BLaER1 treated with 17β-estradiol and CSF1 and Interleukin-3, amounts not matched to agents 10 nM and 100 nM (cell line): ENCODE measurements at regions not wholly inside any gene's neighbourhood (a gene's known extent, or its start where the extent isn't known, plus 50 kb on each side); places are given as distances from the start of the nearest gene placed in this dataset.

ENCODE experiments used
- H3K27ac ChIP-seq, 11 experiments: shearing (Covaris generic); formaldehyde crosslinking; 2 replicates each; pipeline ENCODE4 v1.8.1; 2022
- H3K27me3 ChIP-seq, 11 experiments: shearing (Covaris generic); formaldehyde crosslinking; 2 replicates each; pipeline ENCODE4 v1.8.1; 2022
- H3K36me3 ChIP-seq, 11 experiments: shearing (Covaris generic); formaldehyde crosslinking; 2 replicates each; pipeline ENCODE4 v1.8.1; 2022
- H3K4me1 ChIP-seq, 10 experiments: shearing (Covaris generic); formaldehyde crosslinking; 2 replicates each; pipeline ENCODE4 v1.8.1; 2022
- H3K4me2 ChIP-seq, 11 experiments: shearing (Covaris generic); formaldehyde crosslinking; 2 replicates each; pipeline ENCODE4 v1.8.1; 2022
- H3K4me3 ChIP-seq, 10 experiments: shearing (Covaris generic); formaldehyde crosslinking; 2 replicates each; pipeline ENCODE4 v1.8.1; 2022
- H3K9ac ChIP-seq, 11 experiments: shearing (Covaris generic); formaldehyde crosslinking; 2 replicates each; pipeline ENCODE4 v1.8.1; 2022
- H3K9me3 ChIP-seq, 11 experiments: shearing (Covaris generic); formaldehyde crosslinking; replicated peaks in 1 of 11; 2 replicates each; pipeline ENCODE4 v1.8.1; 2022
- H4K20me1 ChIP-seq, 11 experiments: shearing (Covaris generic); formaldehyde crosslinking; 2 replicates each; pipeline ENCODE4 v1.8.1; 2022
- Cebpa-rat ChIP-seq, 11 experiments: shearing (Covaris generic); IDR thresholded peaks; 2 replicates each; pipeline ENCODE4 v1.8.1; 2022

- Histone ChIP-seq H3K36me3 (no peaks in the 10 kb centered on the region), H3K27me3 (no peaks in the 10 kb centered on the region), H3K27ac (no peak overlapping the region), H3K4me3 (no peak overlapping the region), H3K9me3 (no peaks in the 10 kb centered on the region), H3K9ac (no peak overlapping the region), H4K20me1 (no peaks in the 10 kb centered on the region), H3K4me2 (no peak overlapping the region), H3K4me1 (no peaks in the 10 kb centered on the region)
- TF ChIP-seq Cebpa-rat (IDR thresholded peaks at IDR 0.05), result no peak
Measured at GRCh38 chr20:52280407-52280806, 88.8 kb upstream of the ZFP64 start.

- no peak overlapping the region for H3K4me2 ChIP-seq
- H3K4me1 ChIP-seq, result no peaks in the 10 kb centered on the region
- no peaks in the 10 kb centered on the region for H3K27me3 ChIP-seq
- H4K20me1 ChIP-seq, result no peaks in the 10 kb centered on the region
- no peak overlapping the region for H3K9ac ChIP-seq
- no peaks in the 10 kb centered on the region for H3K36me3 ChIP-seq
- TF ChIP-seq Cebpa-rat (IDR thresholded peaks at IDR 0.05), result no peak
- H3K4me3 ChIP-seq, result no peak overlapping the region
- no peaks in the 10 kb centered on the region for H3K9me3 ChIP-seq
- H3K27ac ChIP-seq, result no peak overlapping the region
Measured at GRCh38 chr20:52279706-52280105, 88.1 kb upstream of the ZFP64 start.

- Histone ChIP-seq H3K4me1 (no peaks in the 10 kb centered on the region), H3K27ac (no peak overlapping the region), H3K36me3 (no peaks in the 10 kb centered on the region), H3K4me2 (no peak overlapping the region), H3K27me3 (no peaks in the 10 kb centered on the region), H4K20me1 (no peaks in the 10 kb centered on the region), H3K4me3 (no peak overlapping the region), H3K9ac (no peak overlapping the region), H3K9me3 (no peaks in the 10 kb centered on the region)
- no peak for TF ChIP-seq Cebpa-rat (IDR thresholded peaks at IDR 0.05)
Measured at GRCh38 chr20:52275181-52275691, 83.7 kb upstream of the ZFP64 start.

- H3K4me2 ChIP-seq, result no peak overlapping the region
- no peak overlapping the region for H3K27ac ChIP-seq
- no peaks in the 10 kb centered on the region for H3K27me3 ChIP-seq
- H3K4me1 ChIP-seq, result peaks cover 0 to 4% (median 0%) of the 10 kb centered on the region in 10 experiments; a peak in 2 of 20 replicates
- H3K4me3 ChIP-seq, result no peak overlapping the region
- H3K9me3 ChIP-seq, result no peaks in the 10 kb centered on the region
- no peak overlapping the region for H3K9ac ChIP-seq
- TF ChIP-seq Cebpa-rat (IDR thresholded peaks at IDR 0.05), result no peak
- no peaks in the 10 kb centered on the region for H3K36me3 ChIP-seq
- no peaks in the 10 kb centered on the region for H4K20me1 ChIP-seq
Measured at GRCh38 chr20:52270696-52271095, 79.1 kb upstream of the ZFP64 start.

GRCh38 chr20:52270001-52270606 lies 78.5 kb upstream of the ZFP64 start:
- Histone ChIP-seq H3K9me3 (no peaks in the 10 kb centered on the region), H3K9ac (no peak overlapping the region), H4K20me1 (no peaks in the 10 kb centered on the region), H3K4me3 (no peak overlapping the region), H3K27me3 (no peaks in the 10 kb centered on the region), H3K4me2 (no peak overlapping the region), H3K27ac (no peak overlapping the region), H3K4me1 (peaks cover 0 to 4% (median 0%) of the 10 kb centered on the region in 10 experiments; a peak in 2 of 20 replicates), H3K36me3 (no peaks in the 10 kb centered on the region)
- TF ChIP-seq Cebpa-rat (IDR thresholded peaks at IDR 0.05), result no peak

GRCh38 chr20:52269321-52269720 lies 77.7 kb upstream of the ZFP64 start:
- H4K20me1 ChIP-seq, result no peaks in the 10 kb centered on the region
- no peaks in the 10 kb centered on the region for H3K27me3 ChIP-seq
- no peak overlapping the region; a peak in 1 of 22 replicates for H3K27ac ChIP-seq
- H3K9me3 ChIP-seq, result no peaks in the 10 kb centered on the region
- 0 out of 22 replicates have a peak, but pooled peaks of 1 of the 11 experiments have one; percentile 30 for TF ChIP-seq Cebpa-rat (IDR thresholded peaks at IDR 0.05)
- no peak overlapping the region for H3K9ac ChIP-seq
- H3K4me2 ChIP-seq, result no peak overlapping the region
- no peaks in the 10 kb centered on the region for H3K36me3 ChIP-seq
- H3K4me1 ChIP-seq, result peaks cover 0 to 4% (median 0%) of the 10 kb centered on the region in 10 experiments; a peak in 2 of 20 replicates
- H3K4me3 ChIP-seq, result no peak overlapping the region

GRCh38 chr20:52268184-52268749 lies 76.7 kb upstream of the ZFP64 start:
- no peaks in the 10 kb centered on the region for H3K9me3 ChIP-seq
- no peak overlapping the region for H3K9ac ChIP-seq
- H3K4me1 ChIP-seq, result peaks cover 0 to 4% (median 0%) of the 10 kb centered on the region in 10 experiments; a peak in 2 of 20 replicates
- H3K36me3 ChIP-seq, result no peaks in the 10 kb centered on the region
- no peaks in the 10 kb centered on the region for H3K27me3 ChIP-seq
- H3K4me3 ChIP-seq, result no peak overlapping the region
- no peak overlapping the region for H3K27ac ChIP-seq
- no peak overlapping the region for H3K4me2 ChIP-seq
- no peak for TF ChIP-seq Cebpa-rat (IDR thresholded peaks at IDR 0.05)
- no peaks in the 10 kb centered on the region for H4K20me1 ChIP-seq

- Histone ChIP-seq H3K4me1 (peaks cover 0 to 4% (median 0%) of the 10 kb centered on the region in 10 experiments; a peak in 2 of 20 replicates), H3K4me3 (no peak overlapping the region), H3K9ac (no peak overlapping the region), H3K27me3 (no peaks in the 10 kb centered on the region), H3K36me3 (no peaks in the 10 kb centered on the region), H3K9me3 (peaks cover 0 to 8% (median 0%) of the 10 kb centered on the region in 11 experiments; a peak in 2 of 22 replicates), H4K20me1 (no peaks in the 10 kb centered on the region), H3K27ac (no peak overlapping the region), H3K4me2 (no peak overlapping the region)
- no peak for TF ChIP-seq Cebpa-rat (IDR thresholded peaks at IDR 0.05)
Measured at GRCh38 chr20:52267418-52267817, 75.8 kb upstream of the ZFP64 start.

- Histone ChIP-seq H3K4me1 (no peaks in the 10 kb centered on the region), H4K20me1 (no peaks in the 10 kb centered on the region), H3K27me3 (no peaks in the 10 kb centered on the region), H3K9me3 (peaks cover 0 to 12% (median 0%) of the 10 kb centered on the region in 11 experiments; a peak in 3 of 22 replicates), H3K4me3 (no peak overlapping the region), H3K27ac (no peak overlapping the region), H3K36me3 (no peaks in the 10 kb centered on the region), H3K9ac (no peak overlapping the region), H3K4me2 (no peak overlapping the region)
- no peak for TF ChIP-seq Cebpa-rat (IDR thresholded peaks at IDR 0.05)
Measured at GRCh38 chr20:52263757-52264156, 72.2 kb upstream of the ZFP64 start.

GRCh38 chr20:52261792-52262191 lies 70.2 kb upstream of the ZFP64 start:
- H3K4me2 ChIP-seq, result no peak overlapping the region
- H3K9me3 ChIP-seq, result peaks cover 0 to 22% (median 8%) of the 10 kb centered on the region in 11 experiments; a peak in 10 of 22 replicates
- no peaks in the 10 kb centered on the region for H3K4me1 ChIP-seq
- H3K27me3 ChIP-seq, result no peaks in the 10 kb centered on the region
- no peaks in the 10 kb centered on the region for H4K20me1 ChIP-seq
- no peaks in the 10 kb centered on the region for H3K36me3 ChIP-seq
- no peak for TF ChIP-seq Cebpa-rat (IDR thresholded peaks at IDR 0.05)
- no peak overlapping the region for H3K27ac ChIP-seq
- H3K9ac ChIP-seq, result no peak overlapping the region
- no peak overlapping the region for H3K4me3 ChIP-seq
